Astrocyte of the cerebellum (primary cell): ENCODE measurements at regions not wholly inside any gene's neighbourhood (a gene's known extent, or its start where the extent isn't known, plus 50 kb on each side); places are given as distances from the start of the nearest gene placed in this dataset.

Experiments
- DNase-seq: peaks from one replicate; pipeline ENCODE4 v3.0.0-alpha.2; 2011; ENCODE audit warnings: low read depth
- H3K4me3 ChIP-seq: 2 replicates; pipeline ENCODE4 v1.5.1; 2011; ENCODE audit warnings: mild to moderate bottlenecking, low read depth, low read length, moderate library complexity
- CTCF ChIP-seq: IDR thresholded peaks from 2 replicates; pipeline ENCODE4 v1.5.1; 2012; ENCODE audit warnings: low read length, low read depth, moderate library complexity, mild to moderate bottlenecking; ENCODE audit errors: missing control alignments
- in situ Hi-C: cut with HindIII; loops from 2 replicates; pipeline ENCODE4 v1.10.0; 2017; ENCODE audit warnings: low sequenced_read_pairs

- in situ Hi-C loops, result no loop called here
- H3K4me3 ChIP-seq, result no peak overlapping the region
- no peak for TF ChIP-seq CTCF
- DNase-seq, result no peak
Measured at GRCh38 chr13:24093047-24093446, 67.5 kb upstream of the SPATA13 start.

DNA sequence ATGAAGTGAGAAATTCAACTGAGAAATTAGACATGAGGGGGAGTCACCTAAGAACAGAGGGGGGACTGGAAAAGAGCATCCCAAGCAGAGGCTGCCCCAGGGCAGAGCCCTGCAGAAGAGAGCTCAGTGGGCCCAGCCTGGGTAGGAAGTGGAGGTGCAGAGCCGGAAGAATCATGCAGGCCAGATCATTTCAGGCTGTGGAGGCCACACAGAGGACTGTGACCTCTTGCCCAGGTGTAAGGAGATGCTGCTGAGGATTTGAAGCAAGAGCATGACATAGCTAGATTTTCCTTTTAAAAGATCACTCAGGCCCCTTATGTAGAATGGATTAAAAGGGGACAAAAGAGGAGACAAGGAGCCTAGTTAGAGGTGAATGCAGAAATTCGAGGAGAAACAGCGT lies 63.9 kb upstream of the SPATA13 start:
- in situ Hi-C loops, result no loop called here
- no peak for DNase-seq
- no peak overlapping the region for H3K4me3 ChIP-seq
- TF ChIP-seq CTCF, result no peak

GRCh38 chr13:24097064-24097463 lies 63.5 kb upstream of the SPATA13 start:
- TF ChIP-seq CTCF, result no peak
- no peak overlapping the region for H3K4me3 ChIP-seq
- DNase-seq, result no peak
- in situ Hi-C loops, result no loop called here

GRCh38 chr13:24097667-24098066 lies 62.9 kb upstream of the SPATA13 start:
- in situ Hi-C loops, result no loop called here

GRCh38 chr13:24099490-24099889 lies 61.0 kb upstream of the SPATA13 start:
- no peak for DNase-seq
- in situ Hi-C loops, result no loop called here
- H3K4me3 ChIP-seq, result no peak overlapping the region
- TF ChIP-seq CTCF, result no peak

More at GRCh38 chr13:24097667-24098066, 62.9 kb upstream of the SPATA13 start:
- DNase-seq, result no peak
- no peak overlapping the region for H3K4me3 ChIP-seq
- no peak for TF ChIP-seq CTCF

- DNase-seq, result no peak
- TF ChIP-seq CTCF, result no peak
- in situ Hi-C loops, result no loop called here
- H3K4me3 ChIP-seq, result no peak overlapping the region
Measured at GRCh38 chr13:24100188-24100587, 60.3 kb upstream of the SPATA13 start.
